RWPE2 (cell line): ENCODE measurements at regions not wholly inside any gene's neighbourhood (a gene's known extent, or its start where the extent isn't known, plus 50 kb on each side); places are given as distances from the start of the nearest gene placed in this dataset.
A peak's percentile ranks its signal among the peaks of the same experiment; 100 is the strongest.

Experiments used
- ATAC-seq: fragments of 200-7000 bp; cut with Tn5 transposase; 3 replicates; pipeline ENCODE4 v1.9.1; 2021; ENCODE audit warnings: low read depth
- DNase-seq: peaks from one replicate; pipeline ENCODE4 v3.0.0-alpha.2; 2020; ENCODE audit warnings: low spot score
- H3K27ac ChIP-seq: fragments of 450-650 bp; 2 replicates; pipeline ENCODE4 v1.5.1; 2017; ENCODE audit warnings: mild to moderate bottlenecking; ENCODE audit not compliant: poor library complexity, severe bottlenecking
- H3K27me3 ChIP-seq: fragments of 250-450 bp; sonication (Bioruptor Pico); 2 replicates; pipeline ENCODE4 v1.5.1; 2021; ENCODE audit warnings: mild to moderate bottlenecking, moderate library complexity; ENCODE audit not compliant: insufficient read depth, poor library complexity, severe bottlenecking
- H3K36me3 ChIP-seq: fragments of 250-450 bp; sonication (Bioruptor Pico); 2 replicates; pipeline ENCODE4 v1.5.1; 2020; ENCODE audit warnings: low read depth, mild to moderate bottlenecking, moderate library complexity
- H3K4me1 ChIP-seq: fragments of 250-450 bp; sonication (Bioruptor Pico); 2 replicates; pipeline ENCODE4 v1.5.1; 2021; ENCODE audit warnings: mild to moderate bottlenecking, moderate library complexity; ENCODE audit not compliant: insufficient read depth, poor library complexity, severe bottlenecking
- H3K4me3 ChIP-seq: fragments of 250-450 bp; sonication (Bioruptor Pico); 2 replicates; pipeline ENCODE4 v1.5.1; 2021; ENCODE audit warnings: mild to moderate bottlenecking, moderate library complexity; ENCODE audit not compliant: severe bottlenecking
- H3K9me3 ChIP-seq: fragments of 250-450 bp; sonication (Bioruptor Pico); 2 replicates; pipeline ENCODE4 v1.5.1; 2021; ENCODE audit warnings: mild to moderate bottlenecking, moderate library complexity; ENCODE audit not compliant: severe bottlenecking
- TF ChIP-seq, protein P1 (sequence below): fragments of 450-650 bp; IDR thresholded peaks from one replicate; pipeline ENCODE4 v1.5.1; 2017; ENCODE audit warnings: mild to moderate bottlenecking, moderate library complexity; ENCODE audit not compliant: poor library complexity, severe bottlenecking

DNA sequence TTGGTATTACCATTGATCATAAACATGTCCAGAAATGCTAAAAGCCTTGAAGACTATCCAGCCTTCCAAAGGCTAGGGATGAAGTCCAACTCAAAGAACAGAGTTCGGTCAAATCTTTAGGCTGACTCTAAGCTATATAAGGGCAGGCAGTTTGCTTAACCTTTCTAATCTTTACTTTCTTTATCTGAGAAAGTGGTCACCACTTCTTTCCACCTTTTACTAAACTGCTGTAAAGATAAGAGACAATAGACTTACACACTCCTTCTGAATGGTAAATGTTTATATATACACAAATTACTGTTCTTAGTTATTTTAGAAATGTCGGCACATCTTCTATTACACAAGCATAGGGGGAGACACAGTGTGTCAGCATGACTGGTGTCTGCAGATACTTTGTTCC lies 100.4 kb downstream of the NREP start:
- no peak overlapping the region for H3K27ac ChIP-seq
- TF ChIP-seq, protein P1, sequence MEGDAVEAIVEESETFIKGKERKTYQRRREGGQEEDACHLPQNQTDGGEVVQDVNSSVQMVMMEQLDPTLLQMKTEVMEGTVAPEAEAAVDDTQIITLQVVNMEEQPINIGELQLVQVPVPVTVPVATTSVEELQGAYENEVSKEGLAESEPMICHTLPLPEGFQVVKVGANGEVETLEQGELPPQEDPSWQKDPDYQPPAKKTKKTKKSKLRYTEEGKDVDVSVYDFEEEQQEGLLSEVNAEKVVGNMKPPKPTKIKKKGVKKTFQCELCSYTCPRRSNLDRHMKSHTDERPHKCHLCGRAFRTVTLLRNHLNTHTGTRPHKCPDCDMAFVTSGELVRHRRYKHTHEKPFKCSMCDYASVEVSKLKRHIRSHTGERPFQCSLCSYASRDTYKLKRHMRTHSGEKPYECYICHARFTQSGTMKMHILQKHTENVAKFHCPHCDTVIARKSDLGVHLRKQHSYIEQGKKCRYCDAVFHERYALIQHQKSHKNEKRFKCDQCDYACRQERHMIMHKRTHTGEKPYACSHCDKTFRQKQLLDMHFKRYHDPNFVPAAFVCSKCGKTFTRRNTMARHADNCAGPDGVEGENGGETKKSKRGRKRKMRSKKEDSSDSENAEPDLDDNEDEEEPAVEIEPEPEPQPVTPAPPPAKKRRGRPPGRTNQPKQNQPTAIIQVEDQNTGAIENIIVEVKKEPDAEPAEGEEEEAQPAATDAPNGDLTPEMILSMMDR: no peak
- H3K27me3 ChIP-seq: no peaks in the 10 kb centered on the region
- ATAC-seq (no peak), DNase-seq (no peak)
- peaks cover 4% of the 10 kb centered on the region for H3K9me3 ChIP-seq
- H3K4me3 ChIP-seq: no peak overlapping the region
- H3K36me3 ChIP-seq: no peaks in the 10 kb centered on the region
- H3K4me1 ChIP-seq: no peaks in the 10 kb centered on the region

DNA sequence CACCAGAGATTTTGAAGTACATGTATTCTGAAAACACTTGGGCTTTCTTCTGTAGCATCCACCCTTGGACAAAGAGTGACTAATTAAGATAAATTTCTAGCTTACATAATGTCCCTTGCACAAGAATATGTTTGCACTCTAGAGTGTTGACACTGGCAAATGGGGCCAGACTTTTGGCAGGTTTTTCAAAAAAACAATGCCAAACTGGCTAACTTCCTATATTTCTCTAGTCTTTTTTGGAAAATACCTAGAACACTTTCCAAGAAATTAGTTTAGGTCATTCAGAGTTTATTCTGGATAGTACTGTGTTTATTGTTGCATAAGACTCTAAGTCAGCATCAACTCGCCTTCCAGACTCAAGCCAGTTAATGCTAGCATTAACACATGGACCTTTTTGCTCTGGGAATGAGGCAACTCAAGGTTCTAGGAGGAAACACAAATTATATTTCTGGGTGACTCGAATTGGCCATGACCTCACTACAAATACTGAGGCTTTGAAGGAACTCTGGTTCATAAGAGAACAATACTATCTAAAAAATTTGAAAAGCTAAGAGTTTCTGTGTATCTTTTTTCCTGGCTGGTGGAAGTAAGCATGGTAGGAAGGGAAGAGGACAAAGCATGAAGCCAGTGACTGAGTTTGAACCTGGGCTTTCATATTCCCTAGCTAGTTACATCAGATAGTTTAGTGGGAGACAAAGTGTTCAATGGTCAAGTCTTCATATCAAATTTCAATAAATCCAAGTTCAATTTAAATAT lies 101.6 kb downstream of the NREP start:
- DNase-seq (no peak), ATAC-seq (peak; percentile 80)
- H3K9me3 ChIP-seq: no peaks in the 10 kb centered on the region
- no peaks in the 10 kb centered on the region for H3K4me1 ChIP-seq
- H3K4me3 ChIP-seq: no peak overlapping the region
- no peak overlapping the region for H3K27ac ChIP-seq
- no peaks in the 10 kb centered on the region for H3K36me3 ChIP-seq
- no peaks in the 10 kb centered on the region for H3K27me3 ChIP-seq
- TF ChIP-seq, protein P1: no peak

DNA sequence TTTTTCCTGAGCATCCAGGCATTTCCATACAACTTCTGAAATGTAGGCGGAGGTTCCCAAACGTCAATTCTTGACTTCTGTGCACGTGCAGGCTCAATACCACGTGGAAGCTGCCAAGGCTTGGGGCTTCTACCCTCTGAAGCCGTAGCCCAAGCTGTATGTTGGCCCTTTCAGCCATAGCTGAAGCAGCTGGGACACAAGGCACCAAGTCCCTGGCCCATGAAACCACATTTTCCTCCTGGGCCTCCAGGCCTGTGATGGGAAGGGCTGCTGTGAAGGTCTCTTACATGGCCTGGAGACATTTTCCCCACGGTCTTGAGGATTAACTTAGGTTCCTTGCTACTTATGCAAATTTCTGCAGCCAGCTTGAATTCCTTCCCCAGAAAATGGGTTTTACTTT lies 103.6 kb downstream of the NREP start:
- H3K4me1 ChIP-seq: no peaks in the 10 kb centered on the region
- no peaks in the 10 kb centered on the region for H3K9me3 ChIP-seq
- H3K4me3 ChIP-seq: no peak overlapping the region
- no peaks in the 10 kb centered on the region for H3K36me3 ChIP-seq
- DNase-seq (no peak), ATAC-seq (no peak)
- H3K27me3 ChIP-seq: no peaks in the 10 kb centered on the region
- no peak overlapping the region for H3K27ac ChIP-seq
- TF ChIP-seq, protein P1: no peak

DNA sequence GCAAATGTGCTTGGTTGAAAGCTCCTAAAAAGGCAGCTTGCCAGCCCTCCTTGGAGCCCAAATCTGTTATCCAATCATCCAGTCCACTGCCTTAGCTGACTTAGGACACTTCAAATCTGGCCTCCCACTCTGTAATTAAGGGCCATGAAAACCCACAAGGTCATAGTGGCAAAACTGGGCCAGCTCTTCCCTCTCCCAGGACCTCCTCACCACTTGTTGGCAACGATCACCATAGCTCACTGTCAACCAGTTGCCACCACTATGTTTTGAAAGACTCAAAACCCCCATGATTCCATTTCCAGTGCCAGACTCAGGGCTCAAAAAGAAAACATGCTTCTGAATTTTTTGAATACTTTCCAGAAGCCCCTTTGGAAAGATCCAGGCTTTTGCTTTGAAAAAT lies 107.5 kb downstream of the NREP start:
- no peak overlapping the region for H3K27ac ChIP-seq
- no peak for DNase-seq
- H3K4me1 ChIP-seq: no peaks in the 10 kb centered on the region
- ATAC-seq: no peak
- no peaks in the 10 kb centered on the region for H3K36me3 ChIP-seq
- no peak overlapping the region for H3K4me3 ChIP-seq
- H3K9me3 ChIP-seq: no peaks in the 10 kb centered on the region
- TF ChIP-seq, protein P1: no peak
- no peaks in the 10 kb centered on the region for H3K27me3 ChIP-seq

DNA sequence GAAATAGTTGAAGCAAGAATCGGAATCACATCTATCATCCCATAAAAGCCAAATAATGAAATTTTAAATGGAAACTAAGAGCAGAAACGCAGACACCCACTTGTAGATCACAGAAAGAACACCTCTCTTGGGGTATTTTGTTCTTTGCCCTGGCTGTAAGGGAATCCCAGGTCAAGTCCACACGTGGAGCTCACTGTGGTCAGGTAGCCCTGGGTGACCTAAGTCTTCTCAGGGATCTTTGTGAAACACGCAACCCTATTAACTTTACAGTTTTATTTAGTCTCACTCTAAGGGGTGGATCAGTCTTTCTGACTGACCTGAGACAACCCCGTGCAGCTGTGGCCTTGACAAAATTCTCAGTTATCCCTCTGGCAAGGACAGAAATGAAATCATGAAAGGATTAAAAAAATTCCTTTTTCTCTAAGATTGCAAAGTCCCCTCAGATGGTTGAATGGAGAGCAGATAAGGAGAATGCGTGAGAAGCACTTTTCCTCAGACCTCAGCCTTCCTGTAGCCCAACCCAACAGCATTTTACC lies 111.6 kb downstream of the NREP start:
- no peaks in the 10 kb centered on the region for H3K9me3 ChIP-seq
- peaks cover 12% of the 10 kb centered on the region for H3K4me1 ChIP-seq
- ATAC-seq (no peak), DNase-seq (no peak)
- H3K27me3 ChIP-seq: no peaks in the 10 kb centered on the region
- H3K36me3 ChIP-seq: no peaks in the 10 kb centered on the region
- TF ChIP-seq, protein P1: no peak
- no peak overlapping the region for H3K4me3 ChIP-seq
- no peak overlapping the region for H3K27ac ChIP-seq
